Sigmoid colon (tissue), 3 donors: ENCODE measurements at regions not wholly inside any gene's neighbourhood (a gene's known extent, or its start where the extent isn't known, plus 50 kb on each side); places are given as distances from the start of the nearest gene placed in this dataset.

Experiments
- POLR2A ChIP-seq, 2 donors: fragments of 450-650 bp; IDR thresholded peaks; one replicate each; pipeline ENCODE4 v1.6.1; 2016; ENCODE audit warnings: antibody characterized with exemption in 2 of 2, mild to moderate bottlenecking in 2 of 2, moderate library complexity in 2 of 2
- TF ChIP-seq, protein P1 (sequence below), 4 experiments: fragments of 450-650 bp in 3 of 4; fragments of 200-600 bp in 1 of 4; IDR thresholded peaks; one replicate each; pipeline ENCODE4 v1.5.1; 2016 to 2019; ENCODE audit warnings: antibody characterized with exemption in 4 of 4, mild to moderate bottlenecking in 3 of 4, moderate library complexity in 2 of 4

DNA sequence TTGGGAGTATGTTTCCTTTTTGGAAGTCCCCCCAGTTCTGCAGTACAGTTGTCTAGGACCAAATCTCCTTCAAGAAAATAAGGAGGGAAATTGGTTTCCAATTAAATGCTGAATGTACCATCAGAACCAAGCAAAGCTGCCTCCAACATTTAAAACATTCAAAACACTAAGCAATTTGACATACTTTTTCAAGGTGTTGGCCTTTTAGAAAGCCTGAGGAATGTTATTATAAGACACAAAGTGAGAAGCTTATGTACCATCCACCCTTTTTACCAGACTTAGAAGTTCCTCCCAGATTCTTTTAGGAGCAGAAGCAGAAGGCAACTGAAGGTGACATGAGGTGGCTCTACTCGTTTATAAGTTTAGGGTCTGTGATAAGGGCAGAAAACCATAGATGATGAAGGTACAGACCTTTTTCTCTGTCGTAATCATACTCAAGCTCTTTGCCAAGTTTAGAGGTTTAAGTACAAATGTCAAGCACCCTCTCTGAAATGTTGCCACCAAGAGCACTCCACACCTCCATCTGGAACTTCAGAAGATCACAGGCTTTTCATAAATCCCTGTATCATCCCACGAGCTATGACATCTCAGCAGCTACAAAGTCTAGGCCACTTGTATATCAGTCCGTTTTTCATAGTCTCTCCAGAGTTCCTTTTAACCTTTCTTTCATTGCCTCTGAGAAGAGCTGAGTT is 282.5 kb upstream of the THBS1 start:
- TF ChIP-seq POLR2A (IDR thresholded peaks at IDR 0.05): no peak
- TF ChIP-seq, protein P1, sequence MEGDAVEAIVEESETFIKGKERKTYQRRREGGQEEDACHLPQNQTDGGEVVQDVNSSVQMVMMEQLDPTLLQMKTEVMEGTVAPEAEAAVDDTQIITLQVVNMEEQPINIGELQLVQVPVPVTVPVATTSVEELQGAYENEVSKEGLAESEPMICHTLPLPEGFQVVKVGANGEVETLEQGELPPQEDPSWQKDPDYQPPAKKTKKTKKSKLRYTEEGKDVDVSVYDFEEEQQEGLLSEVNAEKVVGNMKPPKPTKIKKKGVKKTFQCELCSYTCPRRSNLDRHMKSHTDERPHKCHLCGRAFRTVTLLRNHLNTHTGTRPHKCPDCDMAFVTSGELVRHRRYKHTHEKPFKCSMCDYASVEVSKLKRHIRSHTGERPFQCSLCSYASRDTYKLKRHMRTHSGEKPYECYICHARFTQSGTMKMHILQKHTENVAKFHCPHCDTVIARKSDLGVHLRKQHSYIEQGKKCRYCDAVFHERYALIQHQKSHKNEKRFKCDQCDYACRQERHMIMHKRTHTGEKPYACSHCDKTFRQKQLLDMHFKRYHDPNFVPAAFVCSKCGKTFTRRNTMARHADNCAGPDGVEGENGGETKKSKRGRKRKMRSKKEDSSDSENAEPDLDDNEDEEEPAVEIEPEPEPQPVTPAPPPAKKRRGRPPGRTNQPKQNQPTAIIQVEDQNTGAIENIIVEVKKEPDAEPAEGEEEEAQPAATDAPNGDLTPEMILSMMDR (IDR thresholded peaks at IDR 0.05): no peak
